H1 (cell line): ENCODE measurements at regions not wholly inside any gene's neighbourhood (a gene's known extent, or its start where the extent isn't known, plus 50 kb on each side); places are given as distances from the start of the nearest gene placed in this dataset.

ENCODE experiments used
- CTCF ChIA-PET: fragments of 300-600 bp; sonication (Branson Sonifier 250); formaldehyde crosslinking; loops from one replicate; lab custom pipeline; 2021; ENCODE audit not compliant: partially characterized antibody; lab: Charles Lee
- POLR2A ChIA-PET: fragments of 300-600 bp; sonication (Branson Sonifier 250); formaldehyde crosslinking; loops from one replicate; lab custom pipeline; 2021; ENCODE audit warnings: inconsistent platforms; ENCODE audit not compliant: partially characterized antibody; lab: Charles Lee
- DNase-seq, 2 experiments: peaks; one replicate each; pipeline versions ENCODE4 v3.0.0 to v3.0.0-alpha.2; 2010 to 2022; ENCODE audit warnings: low spot score in 2 of 2, low read depth in 1 of 2, mixed read lengths in 1 of 2
- FAIRE-seq: peaks from 2 replicates; lab custom pipeline; 2011; peaks lifted over from hg19 to GRCh38; lab: Jason Lieb, UNC
- H2AFZ ChIP-seq: 2 replicates; pipeline ENCODE4 v1.8.1; 2012; ENCODE audit warnings: low read length, inconsistent platforms
- H2AK5ac ChIP-seq: 2 replicates; pipeline ENCODE4 v1.6.1; 2013; ENCODE audit warnings: low read depth, low read length
- H2BK120ac ChIP-seq: replicated peaks from 2 replicates; pipeline ENCODE3; 2013; ENCODE audit warnings: low read depth, low read length, inconsistent platforms
- H2BK12ac ChIP-seq: 2 replicates; pipeline ENCODE4 v1.6.1; 2013; ENCODE audit warnings: low read depth, low read length
- H2BK15ac ChIP-seq: 2 replicates; pipeline ENCODE4 v1.6.1; 2013; ENCODE audit warnings: low read length
- H2BK20ac ChIP-seq: 2 replicates; pipeline ENCODE4 v1.6.1; 2013; ENCODE audit warnings: low read length
- H2BK5ac ChIP-seq: 2 replicates; pipeline ENCODE4 v1.6.1; 2013; ENCODE audit warnings: low read depth, low read length
- H3K14ac ChIP-seq: 2 replicates; pipeline ENCODE4 v1.6.1; 2013; ENCODE audit warnings: inconsistent platforms; ENCODE audit not compliant: insufficient read length
- H3K18ac ChIP-seq: 2 replicates; pipeline ENCODE4 v1.6.1; 2013; ENCODE audit warnings: low read length; ENCODE audit errors: extremely low read depth
- H3K23ac ChIP-seq: 2 replicates; pipeline ENCODE4 v1.6.1; 2013; ENCODE audit warnings: inconsistent platforms; ENCODE audit not compliant: insufficient read length
- H3K23me2 ChIP-seq: 2 replicates; pipeline ENCODE4 v1.6.1; 2013; ENCODE audit warnings: low read depth, low read length
- H3K27ac ChIP-seq: 2 replicates; pipeline ENCODE4 v1.6.1; 2011; ENCODE audit warnings: low read depth, low read length, inconsistent platforms
- H3K27me3 ChIP-seq, 4 experiments: replicated peaks in 1 of 4; 1 replicate in 1 of 4; 2 replicates in 3 of 4; pipeline versions ENCODE4 v1.6.1 to v1.8.1; 2011 to 2013; ENCODE audit warnings: low read length in 3 of 4, mild to moderate bottlenecking in 3 of 4, inconsistent platforms in 2 of 4, mixed read lengths in 2 of 4, moderate library complexity in 1 of 4; ENCODE audit not compliant: control insufficient read depth in 3 of 4, insufficient read depth in 3 of 4; ENCODE audit errors: extremely low read depth in 1 of 4
- H3K36me3 ChIP-seq, 4 experiments: 2 replicates each; pipeline versions ENCODE4 v1.6.1 to v1.8.1; 2011 to 2013; ENCODE audit warnings: mild to moderate bottlenecking in 4 of 4, low read length in 3 of 4, moderate library complexity in 2 of 4, control low read depth in 1 of 4, inconsistent platforms in 1 of 4; ENCODE audit not compliant: insufficient read depth in 4 of 4, control insufficient read depth in 2 of 4
- H3K4ac ChIP-seq: replicated peaks from 2 replicates; pipeline ENCODE3; 2013; ENCODE audit warnings: low read length, low read depth, mixed read lengths, inconsistent platforms; ENCODE audit not compliant: insufficient read length
- H3K4me1 ChIP-seq, 4 experiments: replicated peaks in 1 of 4; 1 replicate in 1 of 4; 2 replicates in 3 of 4; pipeline versions ENCODE4 v1.6.1 to v1.8.1; 2011 to 2013; ENCODE audit warnings: low read length in 3 of 4, inconsistent platforms in 2 of 4, mixed read lengths in 1 of 4; ENCODE audit not compliant: insufficient read depth in 4 of 4, control insufficient read depth in 3 of 4
- H3K4me2 ChIP-seq, 2 experiments: 2 replicates each; pipeline versions ENCODE4 v1.6.1 to v1.8.1; 2011 to 2013; ENCODE audit warnings: low read depth in 2 of 2, low read length in 2 of 2, control low read depth in 1 of 2, inconsistent platforms in 1 of 2, mild to moderate bottlenecking in 1 of 2; ENCODE audit not compliant: insufficient read depth in 1 of 2
- H3K4me3 ChIP-seq, 4 experiments: fragments of 200-600, 300-600 bp in 1 of 4; sonication (generic), shearing (Covaris generic), sonication (Bioruptor Twin) in 1 of 4; 2 replicates each; pipeline versions ENCODE4 v1.5.1 to v1.8.1; 2011 to 2016; ENCODE audit warnings: low read length in 4 of 4, low read depth in 3 of 4, control low read depth in 2 of 4, inconsistent platforms in 2 of 4, mild to moderate bottlenecking in 2 of 4, mixed read lengths in 1 of 4, moderate library complexity in 1 of 4; ENCODE audit not compliant: insufficient read depth in 2 of 4; ENCODE audit errors: extremely low read depth in 1 of 4
- H3K56ac ChIP-seq: replicated peaks from 2 replicates; pipeline ENCODE3; 2013; ENCODE audit warnings: low read depth, mild to moderate bottlenecking, mixed read lengths, low read length, inconsistent platforms; ENCODE audit not compliant: insufficient read length
- H3K79me1 ChIP-seq: 2 replicates; pipeline ENCODE4 v1.6.1; 2013; ENCODE audit warnings: low read depth, low read length, control low read depth
- H3K79me2 ChIP-seq, 2 experiments: 2 replicates each; pipeline versions ENCODE4 v1.6.1 to v1.8.1; 2012 to 2013; ENCODE audit warnings: low read length in 2 of 2, mild to moderate bottlenecking in 2 of 2, inconsistent platforms in 1 of 2; ENCODE audit not compliant: insufficient read depth in 2 of 2, control insufficient read depth in 1 of 2
- H3K9ac ChIP-seq, 4 experiments: replicated peaks in 1 of 4; 1 replicate in 1 of 4; 2 replicates in 3 of 4; pipeline versions ENCODE4 v1.6.1 to v1.8.1; 2011 to 2013; ENCODE audit warnings: low read depth in 3 of 4, low read length in 3 of 4, control low read depth in 2 of 4, mild to moderate bottlenecking in 2 of 4, moderate library complexity in 2 of 4, inconsistent platforms in 1 of 4; ENCODE audit errors: extremely low read depth in 1 of 4
- H3K9me3 ChIP-seq, 2 experiments: 2 replicates each; pipeline versions ENCODE4 v1.6.1 to v1.8.1; 2012 to 2013; ENCODE audit warnings: mild to moderate bottlenecking in 2 of 2, moderate library complexity in 2 of 2, control low read depth in 1 of 2, inconsistent platforms in 1 of 2, low read depth in 1 of 2, low read length in 1 of 2, mixed read lengths in 1 of 2; ENCODE audit not compliant: insufficient read depth in 2 of 2
- H4K20me1 ChIP-seq, 2 experiments: replicated peaks in 1 of 2; 2 replicates each; pipeline versions ENCODE3 to v1.8.1; 2011 to 2013; ENCODE audit warnings: inconsistent platforms in 2 of 2, low read length in 2 of 2, mild to moderate bottlenecking in 1 of 2; ENCODE audit not compliant: insufficient read depth in 2 of 2, control insufficient read depth in 1 of 2
- H4K5ac ChIP-seq: 2 replicates; pipeline ENCODE4 v1.6.1; 2013; ENCODE audit warnings: low read length, low read depth, mixed read lengths, inconsistent platforms; ENCODE audit not compliant: insufficient read length
- H4K8ac ChIP-seq: 2 replicates; pipeline ENCODE4 v1.8.0; 2013; ENCODE audit warnings: mild to moderate bottlenecking, moderate library complexity, low read length, inconsistent platforms; ENCODE audit not compliant: insufficient read depth; ENCODE audit errors: extremely low read depth
- H4K91ac ChIP-seq: replicated peaks from 2 replicates; pipeline ENCODE3; 2013; ENCODE audit warnings: low read length, mixed read lengths, inconsistent platforms; ENCODE audit not compliant: insufficient read length
- ASH2L ChIP-seq: fragments of 200-600, 300-600 bp; sonication (generic); IDR thresholded peaks from one replicate; pipeline ENCODE4 v1.7.1; 2017; ENCODE audit warnings: low read length
- BRCA1 ChIP-seq: IDR thresholded peaks from 2 replicates; pipeline ENCODE4 v1.6.1; 2012; ENCODE audit warnings: low read depth, low read length, improper control_type of control experiment
- CHD1 ChIP-seq: IDR thresholded peaks from 2 replicates; pipeline ENCODE4 v1.6.1; 2012; ENCODE audit warnings: low read depth, low read length, improper control_type of control experiment
- CREB1 ChIP-seq: IDR thresholded peaks from 2 replicates; pipeline ENCODE4 v1.6.1; 2012; ENCODE audit warnings: inconsistent platforms
- EZH2 ChIP-seq: fragments of 200-600 bp; sonication (generic); IDR thresholded peaks from 2 replicates; pipeline ENCODE4 v1.7.1; 2012; ENCODE audit warnings: low read depth, mild to moderate bottlenecking, moderate library complexity, low read length, inconsistent platforms; ENCODE audit not compliant: severe bottlenecking
- GABPA ChIP-seq: IDR thresholded peaks from 2 replicates; pipeline ENCODE4 v1.6.1; 2011; ENCODE audit warnings: mild to moderate bottlenecking, low read length, moderate library complexity, borderline replicate concordance; ENCODE audit not compliant: insufficient read depth
- GTF2F1 ChIP-seq: IDR thresholded peaks from 2 replicates; pipeline ENCODE4 v1.6.1; 2012; ENCODE audit warnings: low read depth, low read length, improper control_type of control experiment, borderline replicate concordance
- HDAC2 ChIP-seq, 2 experiments: fragments of 300-600 bp in 1 of 2; sonication (generic) in 1 of 2; IDR thresholded peaks; 2 replicates each; pipeline ENCODE4 v1.6.1; 2011 to 2012; ENCODE audit warnings: low read depth in 2 of 2, low read length in 2 of 2, mild to moderate bottlenecking in 2 of 2, moderate library complexity in 2 of 2, borderline replicate concordance in 1 of 2, inconsistent platforms in 1 of 2
- JUND ChIP-seq: IDR thresholded peaks from 2 replicates; pipeline ENCODE4 v1.6.1; 2011; ENCODE audit warnings: mild to moderate bottlenecking, improper control_type of control experiment, low read length
- POLR2A ChIP-seq, 2 experiments: IDR thresholded peaks; 1 replicate in 1 of 2; 2 replicates in 1 of 2; pipeline ENCODE4 v1.6.1; 2011; ENCODE audit warnings: low read depth in 2 of 2, low read length in 2 of 2, mild to moderate bottlenecking in 2 of 2; ENCODE audit errors: control extremely low read depth in 1 of 2
- RAD21 ChIP-seq, 2 experiments: IDR thresholded peaks in 1 of 2; conservative IDR thresholded peaks in 1 of 2; 2 replicates each; pipeline ENCODE4 v1.6.1; 2011; ENCODE audit warnings: low read depth in 2 of 2, low read length in 2 of 2, improper control_type of control experiment in 1 of 2, inconsistent platforms in 1 of 2, mild to moderate bottlenecking in 1 of 2, moderate library complexity in 1 of 2
- SP2 ChIP-seq: IDR thresholded peaks from 2 replicates; pipeline ENCODE4 v1.6.1; 2012; ENCODE audit warnings: mild to moderate bottlenecking, low read length, inconsistent platforms
- WGBS, 2 experiments: shearing (Covaris generic) in 1 of 2; methylation state at CpG; one replicate each; pipeline versions ENCODE4 v1.1.6 to v1.1.7; 2013 to 2015; ENCODE audit warnings: low lambda C conversion rate in 2 of 2, mixed read lengths in 2 of 2, inconsistent platforms in 1 of 2, low coverage in 1 of 2, missing lambda C conversion rate in 1 of 2; ENCODE audit not compliant: insufficient replicate concordance in 2 of 2, insufficient coverage in 1 of 2, insufficient read length in 1 of 2; ENCODE audit errors: extremely low coverage in 1 of 2, missing lambda C conversion rate in 1 of 2; 5-methylcytosine and 5-hydroxymethylcytosine counted together
- TF ChIP-seq, protein P1 (sequence below): IDR thresholded peaks from 2 replicates; pipeline ENCODE4 v1.6.1; 2012; ENCODE audit warnings: inconsistent platforms

DNA sequence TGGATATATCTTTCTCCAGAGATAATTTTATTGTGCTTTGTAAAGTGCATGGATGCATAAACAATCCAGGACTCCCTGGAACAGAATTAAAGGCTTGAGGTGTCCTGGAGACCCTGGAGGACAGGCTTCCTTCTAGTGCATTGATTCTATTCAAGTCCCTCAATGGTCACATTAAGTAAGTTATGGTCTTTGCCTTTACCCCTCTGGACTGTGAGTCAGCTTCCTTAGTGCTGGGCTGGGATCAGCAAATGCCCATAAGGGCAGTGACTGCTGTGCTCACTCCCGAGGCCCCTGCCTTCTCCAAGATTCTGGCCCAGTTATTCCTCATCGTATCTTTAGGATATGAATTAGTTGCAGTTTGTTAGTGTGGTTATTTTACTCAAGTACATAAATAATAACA, 178.7 kb upstream of the PRSS58 start:
- Histone ChIP-seq H2BK12ac (no peak overlapping the region), H4K8ac (no peak overlapping the region), H3K14ac (no peak overlapping the region), H3K9me3 (no peaks in the 10 kb centered on the region), H4K5ac (no peak overlapping the region), H3K36me3 (no peaks in the 10 kb centered on the region), H3K23ac (no peak overlapping the region), H3K23me2 (no peaks in the 10 kb centered on the region), H3K79me1 (no peaks in the 10 kb centered on the region), H3K18ac (no peak overlapping the region), H2BK120ac (no peak overlapping the region), H2BK5ac (no peak overlapping the region), H3K4me3 (no peak overlapping the region), H4K20me1 (no peaks in the 10 kb centered on the region), H3K79me2 (no peaks in the 10 kb centered on the region), H3K27ac (no peak overlapping the region), H2AK5ac (no peak overlapping the region), H2BK15ac (no peak overlapping the region), H3K56ac (no peak overlapping the region), H3K4me1 (peaks cover 0 to 10% (median 0%) of the 10 kb centered on the region in 4 experiments; a peak in 1 of 7 replicates), H3K4ac (no peak overlapping the region), H4K91ac (no peak overlapping the region), H3K27me3 (no peaks in the 10 kb centered on the region), H3K9ac (no peak overlapping the region), H2BK20ac (no peak overlapping the region), H3K4me2 (no peak overlapping the region), H2AFZ (no peak overlapping the region)
- TF ChIP-seq GABPA, result no peak
- TF ChIP-seq HDAC2 (IDR thresholded peaks at IDR 0.05; ENCODE audit: borderline replicate concordance in 1 of 2, low read depth in 2 of 2, low read length in 2 of 2), result no peak
- TF ChIP-seq CREB1, result no peak
- TF ChIP-seq, protein P1, sequence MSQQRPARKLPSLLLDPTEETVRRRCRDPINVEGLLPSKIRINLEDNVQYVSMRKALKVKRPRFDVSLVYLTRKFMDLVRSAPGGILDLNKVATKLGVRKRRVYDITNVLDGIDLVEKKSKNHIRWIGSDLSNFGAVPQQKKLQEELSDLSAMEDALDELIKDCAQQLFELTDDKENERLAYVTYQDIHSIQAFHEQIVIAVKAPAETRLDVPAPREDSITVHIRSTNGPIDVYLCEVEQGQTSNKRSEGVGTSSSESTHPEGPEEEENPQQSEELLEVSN, result no peak
- no peak for TF ChIP-seq SP2
- no peak for TF ChIP-seq GTF2F1
- no peak for TF ChIP-seq CHD1
- no peak for TF ChIP-seq BRCA1
- no peak for TF ChIP-seq ASH2L
- no peak for TF ChIP-seq JUND
- no peak for TF ChIP-seq EZH2
- no peak for TF ChIP-seq POLR2A (IDR thresholded peaks at IDR 0.05; ENCODE audit: control extremely low read depth in 1 of 2, low read depth in 2 of 2, low read length in 2 of 2)
- no peak for TF ChIP-seq RAD21 (IDR thresholded peaks at IDR 0.05 in 1 of 2, conservative IDR thresholded peaks at IDR 0.05 in 1 of 2; ENCODE audit: low read depth in 2 of 2, low read length in 2 of 2)
- no peak for DNase-seq
- CTCF ChIA-PET, result interaction anchor here (0.6 to 14.6 kb wide), 6 partner anchors 8 to 97 kb away, joined by 3 to 247 read pairs (median 4); no protein-coding TSS in a partner anchor
- no peak for FAIRE-seq
- WGBS, 2 experiments, result 94% methylated on average over 2 of the region's 2 CpGs; no CpG with 5 or more reads in 1 of the 2 experiments
- POLR2A ChIA-PET, result no interaction called here
